GM12878 (cell line): ENCODE measurements at regions not wholly inside any gene's neighbourhood (a gene's known extent, or its start where the extent isn't known, plus 50 kb on each side); places are given as distances from the start of the nearest gene placed in this dataset.

Experiments used
- ATAC-seq: fragments of 200-7000 bp; cut with Tn5 transposase; 3 replicates; pipeline ENCODE4 v1.9.1; 2020; ENCODE audit warnings: mild to moderate bottlenecking, moderate library complexity
- BruUV-seq: library from RNA; stranded (reverse); fragments of 400-500 nt; replicated peaks from 2 replicates; lab custom pipeline; 2021; lab: Mats Ljungman, UMichigan
- CTCF ChIA-PET: fragments of 300-600 bp; sonication (Branson Sonifier 250); formaldehyde crosslinking; extraction: SDS; loops from one replicate; lab custom pipeline; 2021; ENCODE audit warnings: inconsistent platforms; lab: Yijun Ruan, JAX
- POLR2A ChIA-PET: fragments of 350-600 bp; formaldehyde crosslinking; extraction: SDS; loops from one replicate; lab custom pipeline; 2021; ENCODE audit warnings: inconsistent platforms; lab: Charles Lee
- RAD21 ChIA-PET: fragments of 300-600 bp; sonication (Branson Sonifier 250); formaldehyde crosslinking; loops from one replicate; lab custom pipeline; 2023; ENCODE audit warnings: antibody characterized with exemption; ENCODE audit not compliant: unreplicated experiment; lab: Charles Lee
- SMC1A ChIA-PET: fragments of 300-600 bp; sonication (Branson Sonifier 250); formaldehyde crosslinking; loops from one replicate; lab custom pipeline; 2023; ENCODE audit not compliant: unreplicated experiment, uncharacterized antibody; lab: Charles Lee
- DNase-seq: peaks from one replicate; pipeline ENCODE4 v3.0.0-alpha.2; 2011; ENCODE audit warnings: low read depth, low spot score
- FAIRE-seq: peaks from 3 replicates; lab custom pipeline; 2011; peaks lifted over from hg19 to GRCh38; lab: Jason Lieb, UNC
- H2AFZ ChIP-seq: 2 replicates; pipeline ENCODE4 v1.6.0; 2011; ENCODE audit warnings: low read depth, low read length, control low read depth; ENCODE audit not compliant: control insufficient read depth
- H3K27ac ChIP-seq: 2 replicates; pipeline ENCODE4 v1.5.1; 2011; ENCODE audit warnings: control low read depth; ENCODE audit not compliant: control insufficient read depth, insufficient read depth
- H3K27me3 ChIP-seq, 2 experiments: replicated peaks in 1 of 2; 2 replicates each; pipeline versions ENCODE4 v1.6.0 to v1.6.1; 2011; ENCODE audit warnings: low read length in 1 of 2; ENCODE audit not compliant: control insufficient read depth in 2 of 2, insufficient read depth in 2 of 2
- H3K36me3 ChIP-seq, 2 experiments: 2 replicates each; pipeline ENCODE4 v1.5.1; 2011; ENCODE audit warnings: low read length in 1 of 2; ENCODE audit not compliant: control insufficient read depth in 2 of 2, insufficient read depth in 2 of 2
- H3K4me1 ChIP-seq: 2 replicates; pipeline ENCODE4 v1.6.1; 2011; ENCODE audit warnings: mild to moderate bottlenecking, low read length, moderate library complexity, mixed read lengths; ENCODE audit not compliant: control insufficient read depth, insufficient read depth
- H3K4me2 ChIP-seq: 2 replicates; pipeline ENCODE4 v1.6.0; 2011; ENCODE audit warnings: control low read depth; ENCODE audit not compliant: control insufficient read depth, insufficient read depth
- H3K4me3 ChIP-seq: fragments of 200-600 bp; sonication (generic); 2 replicates; pipeline ENCODE4 v1.5.1; 2016
- H3K79me2 ChIP-seq: 2 replicates; pipeline ENCODE4 v1.6.0; 2011; ENCODE audit warnings: low read length; ENCODE audit not compliant: control insufficient read depth, insufficient read depth
- H3K9ac ChIP-seq: 2 replicates; pipeline ENCODE4 v1.8.0; 2011; ENCODE audit warnings: low read length, control low read depth, mixed read lengths; ENCODE audit not compliant: control insufficient read depth, insufficient read depth
- H3K9me3 ChIP-seq: replicated peaks from 3 replicates; pipeline ENCODE4 v1.5.1; 2011; ENCODE audit warnings: mild to moderate bottlenecking, low read length; ENCODE audit not compliant: control insufficient read depth, insufficient read depth
- H4K20me1 ChIP-seq: 2 replicates; pipeline ENCODE4 v1.6.0; 2011; ENCODE audit not compliant: control insufficient read depth, insufficient read depth
- EGR1 ChIP-seq, 2 experiments: IDR thresholded peaks; 1 replicate in 1 of 2; 2 replicates in 1 of 2; pipeline ENCODE4 v1.6.1; 2011 to 2012; ENCODE audit warnings: low read depth in 2 of 2, low read length in 2 of 2, borderline replicate concordance in 1 of 2, mild to moderate bottlenecking in 1 of 2, moderate library complexity in 1 of 2
- JUND ChIP-seq: IDR thresholded peaks from 2 replicates; pipeline ENCODE4 v1.6.1; 2012; ENCODE audit warnings: low read depth, mild to moderate bottlenecking, low read length, improper control_type of control experiment, moderate library complexity
- LARP7 ChIP-seq: fragments of 450-650 bp; IDR thresholded peaks from 2 replicates; pipeline ENCODE4 v1.6.1; 2017; ENCODE audit warnings: mild to moderate bottlenecking
- ZNF217 ChIP-seq: fragments of 450-650 bp; IDR thresholded peaks from 2 replicates; pipeline ENCODE4 v1.6.1; 2017; ENCODE audit warnings: antibody characterized with exemption, mild to moderate bottlenecking
- WGBS: methylation state at CpG from one replicate; pipeline ENCODE4 v1.1.6; 2016; ENCODE audit warnings: low lambda C conversion rate; ENCODE audit not compliant: insufficient replicate concordance, insufficient coverage; ENCODE audit errors: missing lambda C conversion rate; 5-methylcytosine and 5-hydroxymethylcytosine counted together
- in situ Hi-C: fragments of 300-500 bp; cut with MboI; formaldehyde crosslinking; loops from 9 replicates; pipeline ENCODE4 v1.14.3; 2018; ENCODE audit warnings: mixed read lengths
- intact Hi-C: fragments of 100-400 bp; cut with micrococcal nuclease; formaldehyde crosslinking; loops from one replicate; pipeline ENCODE4 v1.14.2; 2022; ENCODE audit not compliant: unreplicated experiment
- TF ChIP-seq, protein P1 (sequence below): fragments of 450-650 bp; IDR thresholded peaks from 2 replicates; pipeline ENCODE4 v1.6.1; 2018; ENCODE audit warnings: mild to moderate bottlenecking, low read depth, moderate library complexity; ENCODE audit not compliant: partially characterized antibody

DNA sequence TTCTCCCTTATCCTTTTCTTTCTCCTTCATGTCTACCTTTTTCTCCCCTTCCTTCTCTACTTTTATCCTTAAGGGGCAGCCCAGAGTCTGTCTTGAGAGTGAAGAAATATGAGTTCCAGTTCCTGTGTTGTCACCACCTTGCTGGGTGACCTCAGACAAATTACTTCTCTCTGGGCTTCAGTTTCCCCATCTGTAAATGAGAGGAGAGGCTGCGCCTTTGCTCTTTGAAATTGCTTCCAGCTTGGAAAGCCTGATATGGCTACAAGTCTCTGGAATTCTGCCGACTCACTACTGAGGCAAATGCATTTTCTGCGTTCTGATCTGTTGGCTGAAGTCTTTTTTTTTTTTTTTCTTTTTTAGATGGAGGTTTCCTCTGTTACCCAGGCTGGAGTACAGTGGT lies 119.2 kb downstream of the SYF2 start (continued):
- TF ChIP-seq LARP7 (no peak), ZNF217 (no peak), EGR1 (IDR thresholded peaks at IDR 0.05; ENCODE audit: borderline replicate concordance in 1 of 2, low read depth in 2 of 2, low read length in 2 of 2) (no peak)
- TF ChIP-seq, protein P1, sequence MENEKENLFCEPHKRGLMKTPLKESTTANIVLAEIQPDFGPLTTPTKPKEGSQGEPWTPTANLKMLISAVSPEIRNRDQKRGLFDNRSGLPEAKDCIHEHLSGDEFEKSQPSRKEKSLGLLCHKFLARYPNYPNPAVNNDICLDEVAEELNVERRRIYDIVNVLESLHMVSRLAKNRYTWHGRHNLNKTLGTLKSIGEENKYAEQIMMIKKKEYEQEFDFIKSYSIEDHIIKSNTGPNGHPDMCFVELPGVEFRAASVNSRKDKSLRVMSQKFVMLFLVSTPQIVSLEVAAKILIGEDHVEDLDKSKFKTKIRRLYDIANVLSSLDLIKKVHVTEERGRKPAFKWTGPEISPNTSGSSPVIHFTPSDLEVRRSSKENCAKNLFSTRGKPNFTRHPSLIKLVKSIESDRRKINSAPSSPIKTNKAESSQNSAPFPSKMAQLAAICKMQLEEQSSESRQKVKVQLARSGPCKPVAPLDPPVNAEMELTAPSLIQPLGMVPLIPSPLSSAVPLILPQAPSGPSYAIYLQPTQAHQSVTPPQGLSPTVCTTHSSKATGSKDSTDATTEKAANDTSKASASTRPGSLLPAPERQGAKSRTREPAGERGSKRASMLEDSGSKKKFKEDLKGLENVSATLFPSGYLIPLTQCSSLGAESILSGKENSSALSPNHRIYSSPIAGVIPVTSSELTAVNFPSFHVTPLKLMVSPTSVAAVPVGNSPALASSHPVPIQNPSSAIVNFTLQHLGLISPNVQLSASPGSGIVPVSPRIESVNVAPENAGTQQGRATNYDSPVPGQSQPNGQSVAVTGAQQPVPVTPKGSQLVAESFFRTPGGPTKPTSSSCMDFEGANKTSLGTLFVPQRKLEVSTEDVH = no peak

DNA sequence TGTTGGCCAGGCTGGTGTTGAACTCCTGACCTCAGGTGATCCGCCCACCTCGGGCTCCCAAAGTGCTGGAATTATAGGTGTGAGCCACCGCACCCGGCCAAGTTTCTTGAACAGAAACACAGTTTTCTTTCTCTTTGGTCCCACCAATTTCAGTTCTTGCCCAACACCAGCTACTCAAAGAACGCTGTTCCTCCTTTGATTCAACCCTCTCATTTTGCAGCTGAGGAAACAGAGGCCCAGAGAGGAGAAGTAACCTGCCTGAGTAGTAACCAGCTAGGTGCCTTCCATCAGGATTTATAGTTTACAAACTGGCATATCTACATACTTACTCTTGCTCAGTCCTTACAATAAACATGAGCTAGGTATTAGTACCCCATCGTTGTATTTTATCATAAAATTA lies 119.9 kb downstream of the SYF2 start:
- Histone ChIP-seq H3K9me3 (peaks cover 14% of the 10 kb centered on the region), H3K4me1 (no peaks in the 10 kb centered on the region), H3K4me3 (no peak overlapping the region), H3K9ac (no peak overlapping the region), H3K79me2 (no peaks in the 10 kb centered on the region), H3K27ac (no peak overlapping the region), H4K20me1 (no peaks in the 10 kb centered on the region), H3K27me3 (no peaks in the 10 kb centered on the region), H3K36me3 (no peaks in the 10 kb centered on the region), H2AFZ (no peak overlapping the region), H3K4me2 (no peak overlapping the region)
- TF ChIP-seq JUND = no peak
- intact Hi-C loops (loop anchor here (10.0 kb wide), 1 partner anchor 92 kb away; no protein-coding TSS in a partner anchor), in situ Hi-C loops (no loop called here)
- no peak for FAIRE-seq
- ChIA-PET SMC1A (interaction anchor here (0.8 to 1.4 kb wide), 3 partner anchors 9 to 92 kb away, joined by 3 to 4 read pairs (median 3); no protein-coding TSS in a partner anchor), RAD21 (no interaction called here), CTCF (interaction anchor here (1.1 to 1.5 kb wide), 4 partner anchors 9 to 149 kb away, joined by 3 to 4 read pairs (median 3); no protein-coding TSS in a partner anchor), POLR2A (interaction anchor here (1.5 kb wide), 1 partner anchor 16 kb away, joined by 3 read pairs; no protein-coding TSS in a partner anchor)
- no TSS peak for BruUV-seq
- DNase-seq = no peak
- ATAC-seq = no peak
- WGBS = 87% methylated on average over 6 of the region's 6 CpGs
